ENCODE measurements at regions not wholly inside any gene's neighbourhood (a gene's known extent, or its start where the extent isn't known, plus 50 kb on each side); places are given as distances from the start of the nearest gene placed in this dataset. TPM values are rescaled to one million over a fixed set of nuclear protein-coding genes. Genes with fewer than 3 reads are reported as not detected.

- Mint-ChIP-seq H3K27me3 (ENCODE audit: unreplicated experiment) (peaks cover 19% of the 10 kb centered on the region), H3K27ac (ENCODE audit: unreplicated experiment) (no peak overlapping the region), H3K4me1 (ENCODE audit: unreplicated experiment) (peaks cover 6% of the 10 kb centered on the region), H3K4me3 (ENCODE audit: unreplicated experiment) (no peak overlapping the region), H3K36me3 (ENCODE audit: unreplicated experiment) (no peaks in the 10 kb centered on the region), H3K9me3 (ENCODE audit: unreplicated experiment) (no peaks in the 10 kb centered on the region)
- DNase-seq (ENCODE audit: extremely low spot score, unreplicated experiment): no peak
- TF ChIP-seq CTCF (IDR thresholded peaks at IDR 0.05): no peak
Observed at GRCh38 chr6:33856031-33856590, 52.3 kb upstream of the MLN start.

GRCh38 chr6:33854572-33855030 is 50.8 kb upstream of the MLN start:
- no peaks in the 10 kb centered on the region for H3K9me3 Mint-ChIP-seq (ENCODE audit: unreplicated experiment)
- H3K36me3 Mint-ChIP-seq (ENCODE audit: unreplicated experiment): no peaks in the 10 kb centered on the region
- DNase-seq (ENCODE audit: extremely low spot score, unreplicated experiment): no peak
- no peak for TF ChIP-seq CTCF (IDR thresholded peaks at IDR 0.05)
- peaks cover 12% of the 10 kb centered on the region for H3K27me3 Mint-ChIP-seq (ENCODE audit: unreplicated experiment)
- no peak overlapping the region for H3K27ac Mint-ChIP-seq (ENCODE audit: unreplicated experiment)
- peaks cover 6% of the 10 kb centered on the region for H3K4me1 Mint-ChIP-seq (ENCODE audit: unreplicated experiment)
- no peak overlapping the region for H3K4me3 Mint-ChIP-seq (ENCODE audit: unreplicated experiment)

GRCh38 chr6:33853736-33854135 is 49.9 kb upstream of the MLN start:
- Mint-ChIP-seq H3K9me3 (ENCODE audit: unreplicated experiment) (no peaks in the 10 kb centered on the region), H3K27me3 (ENCODE audit: unreplicated experiment) (peaks cover 12% of the 10 kb centered on the region), H3K27ac (ENCODE audit: unreplicated experiment) (no peak overlapping the region), H3K4me3 (ENCODE audit: unreplicated experiment) (no peak overlapping the region), H3K4me1 (ENCODE audit: unreplicated experiment) (peaks cover 6% of the 10 kb centered on the region), H3K36me3 (ENCODE audit: unreplicated experiment) (no peaks in the 10 kb centered on the region)
- DNase-seq (ENCODE audit: extremely low spot score, unreplicated experiment): no peak
- TF ChIP-seq CTCF (IDR thresholded peaks at IDR 0.05): no peak

Small RNA genes lying in the stretch of these regions (microRNA-seq; reads per million reads assigned to microRNA genes)
- gene MIR7159 (ENCODE audit: unreplicated experiment): not detected
